ENCODE measurements at regions not wholly inside any gene's neighbourhood (a gene's known extent, or its start where the extent isn't known, plus 50 kb on each side); places are given as distances from the start of the nearest gene placed in this dataset.

DNA sequence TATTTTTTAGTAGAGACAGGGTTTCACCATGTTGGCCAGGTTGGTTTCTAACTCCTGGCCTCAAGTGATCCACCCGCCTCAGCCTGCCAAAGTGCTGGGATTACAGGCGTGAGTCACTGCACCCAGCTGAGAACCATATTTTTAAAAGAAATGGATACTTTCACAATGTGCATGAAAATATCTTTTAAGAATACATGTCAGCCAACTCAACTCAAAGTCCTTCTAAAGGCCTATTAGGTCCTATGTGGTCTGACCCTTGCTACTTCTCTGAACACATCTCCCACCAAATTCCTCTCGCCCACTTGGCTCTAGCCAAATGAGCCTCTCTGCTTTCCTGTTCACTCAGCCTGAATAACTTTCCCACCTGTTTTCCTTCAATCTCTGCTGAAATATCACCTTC is 119.6 kb downstream of the MTX2 start:
- DNase-seq (ENCODE audit: low read depth), result no peak

DNA sequence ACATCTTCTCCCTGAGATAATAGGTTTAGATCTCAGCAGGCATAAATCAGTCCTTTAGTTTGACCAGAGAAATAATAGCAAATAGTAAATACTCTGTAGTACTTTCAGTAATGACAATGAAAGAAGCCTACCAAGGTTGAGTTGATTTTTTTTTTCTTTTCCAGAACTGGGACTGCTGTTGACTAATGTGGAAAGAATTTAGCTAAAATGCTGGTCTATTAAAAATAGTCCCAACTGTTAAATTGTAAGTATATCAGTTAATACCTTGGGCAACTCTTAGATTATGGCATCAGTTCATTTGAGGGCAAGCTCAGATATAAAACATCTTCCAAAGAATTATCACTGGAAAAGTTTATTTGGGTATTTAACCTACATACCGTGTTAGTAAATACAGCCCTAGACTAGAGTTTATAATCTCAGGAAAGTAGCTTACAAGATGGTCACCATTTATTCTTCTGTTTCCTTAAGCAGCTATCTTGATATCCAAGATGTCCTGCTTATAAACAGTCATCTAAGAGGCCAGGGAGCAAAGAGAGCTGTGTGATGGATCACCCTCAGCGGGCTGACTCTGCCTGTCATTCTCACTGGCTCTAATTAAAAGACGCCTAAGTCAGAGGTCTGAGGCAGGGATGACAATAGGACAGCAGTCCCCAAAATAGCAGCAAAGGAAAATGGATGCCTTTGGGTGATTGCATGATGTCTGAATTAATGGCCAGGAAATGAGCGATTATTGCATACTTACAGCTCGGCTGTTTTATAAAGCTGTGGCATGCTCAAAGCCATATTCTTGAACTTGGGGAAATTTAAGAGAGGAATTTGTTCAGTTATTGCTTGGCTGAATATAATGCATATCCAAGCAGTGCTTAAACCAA is 121.3 kb downstream of the MTX2 start:
- no peak for DNase-seq (ENCODE audit: low read depth)

DNA sequence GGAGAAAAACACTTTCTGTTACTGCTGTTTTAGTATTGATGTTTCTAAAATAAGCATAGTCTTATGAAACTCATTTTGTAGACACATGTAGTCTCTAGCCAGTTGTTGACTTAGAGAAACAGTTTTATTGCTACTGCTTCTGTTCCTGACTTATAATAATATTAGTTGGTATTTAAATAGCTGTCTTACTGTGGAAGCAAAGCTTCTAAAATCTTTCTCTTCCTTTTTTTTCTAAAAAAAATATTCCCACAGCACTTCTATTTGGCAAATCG is 121.8 kb downstream of the MTX2 start:
- no peak for DNase-seq (ENCODE audit: low read depth)

DNA sequence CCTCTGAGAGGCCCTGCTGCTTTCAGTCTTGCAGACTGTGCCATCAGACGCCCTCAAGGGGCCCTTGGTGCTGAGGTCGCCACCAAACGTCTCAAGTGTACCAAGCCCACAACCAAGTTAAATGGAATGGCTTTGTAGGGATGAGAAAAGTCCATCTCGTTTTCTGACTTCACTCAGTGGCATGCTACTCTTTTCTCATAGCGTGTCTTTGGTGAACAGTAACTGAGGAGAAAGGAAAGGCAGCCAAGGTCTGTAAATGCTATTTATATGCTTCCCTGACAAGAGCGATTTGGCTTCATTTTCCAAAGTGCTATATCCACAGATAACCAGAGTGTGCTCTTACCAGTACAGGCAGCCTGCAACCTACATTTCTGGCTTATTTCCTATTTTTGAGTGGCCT is 123.0 kb downstream of the MTX2 start:
- no peak for DNase-seq (ENCODE audit: low read depth)

DNA sequence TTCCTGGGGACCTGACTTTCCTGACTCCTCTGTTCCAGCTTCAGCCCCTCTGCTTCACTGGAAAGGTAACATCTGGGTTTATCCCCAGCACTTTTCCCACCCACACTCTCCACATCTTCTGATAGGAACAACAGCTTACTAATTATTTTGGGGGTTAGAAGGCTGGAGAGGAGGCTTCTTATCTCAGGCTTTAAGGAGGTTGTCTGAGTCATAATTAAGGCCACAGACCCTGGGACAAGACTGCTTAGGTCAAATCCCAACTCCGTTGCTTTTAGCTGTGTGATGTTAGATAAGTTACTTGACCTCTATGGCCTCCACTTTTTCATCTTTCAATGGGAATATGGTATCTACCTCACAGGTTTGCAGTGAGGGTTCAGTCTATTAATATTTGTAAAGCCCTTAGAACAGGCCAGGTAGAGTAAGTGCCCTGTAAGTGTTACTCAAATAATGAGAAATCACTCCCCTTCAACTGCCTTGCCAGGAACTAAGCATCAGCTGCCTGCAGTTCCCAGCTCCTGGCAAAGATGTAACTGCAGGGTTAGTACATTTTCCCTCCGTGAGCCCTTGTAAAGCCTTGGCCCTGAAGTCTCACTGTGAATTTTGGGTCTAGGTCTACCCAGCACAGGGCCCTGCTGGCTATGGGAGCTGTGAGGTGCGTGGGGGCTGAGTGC is 123.6 kb downstream of the MTX2 start:
- no peak for DNase-seq (ENCODE audit: low read depth)

DNA sequence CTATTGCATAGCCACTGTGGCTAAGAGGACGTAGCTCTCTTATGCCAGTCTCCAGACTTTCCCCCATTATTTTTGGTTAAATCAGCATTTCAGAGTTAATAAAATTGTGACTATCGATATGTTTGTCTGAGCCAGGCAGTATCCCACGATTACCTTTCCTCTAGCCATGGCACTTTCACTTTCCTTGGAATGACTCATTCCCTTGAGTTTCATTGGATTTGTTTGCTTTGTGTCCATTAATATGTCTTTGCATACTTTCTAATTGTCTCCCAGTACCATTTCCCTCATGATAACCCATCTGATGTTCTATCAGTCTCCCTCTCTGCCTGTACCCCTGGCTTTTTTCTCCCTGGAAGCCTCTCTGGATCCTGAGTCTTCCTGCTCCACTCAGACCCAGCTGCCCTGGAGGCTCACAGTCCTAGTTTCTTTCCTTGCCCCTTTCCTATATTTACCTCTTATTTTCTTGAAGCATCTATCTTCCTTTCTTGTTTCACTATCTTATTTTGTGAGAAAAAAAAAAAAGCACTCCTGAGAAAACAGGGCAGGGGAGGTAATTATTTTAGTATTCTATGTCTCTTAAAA is 126.1 kb downstream of the MTX2 start:
- no peak for DNase-seq (ENCODE audit: low read depth)

DNA sequence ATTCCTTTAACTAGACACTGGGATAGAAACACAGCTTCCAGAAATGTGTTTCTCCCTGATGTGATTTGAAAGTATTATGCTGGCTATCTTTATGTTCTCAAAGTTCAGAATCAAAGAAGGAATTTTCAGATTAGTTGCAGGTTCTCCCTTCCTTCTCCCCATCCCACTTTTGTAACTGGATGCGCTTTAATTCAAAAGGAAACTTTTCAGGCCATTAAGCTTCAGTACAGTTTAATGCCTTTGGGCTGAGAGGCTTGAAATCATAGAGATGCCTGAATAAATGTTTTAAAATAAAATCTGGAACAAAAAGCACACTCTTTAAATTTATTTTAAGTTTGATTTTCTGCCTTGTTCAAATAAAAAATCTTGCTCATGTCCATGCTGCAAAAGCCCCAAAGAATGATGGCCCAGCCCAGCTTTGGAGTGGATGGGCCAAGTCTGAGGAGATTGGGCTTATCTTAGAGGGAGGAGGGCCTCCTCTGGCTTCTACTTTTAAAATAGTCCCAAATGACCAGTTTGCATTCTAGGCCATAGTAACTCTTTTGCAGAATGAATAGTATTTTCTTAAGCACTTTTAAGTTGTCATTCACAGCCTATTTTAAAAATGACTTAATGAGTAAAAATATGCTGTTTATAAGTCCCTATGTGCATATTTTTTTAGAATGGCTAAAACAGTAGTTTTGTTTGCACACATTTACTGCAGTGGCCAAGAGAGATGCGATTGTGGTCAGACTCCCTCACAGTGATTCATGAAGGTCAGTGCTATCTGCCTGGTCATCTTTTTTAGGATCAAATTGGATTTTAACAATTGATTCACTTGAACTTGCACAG is 129.2 kb downstream of the MTX2 start:
- no peak for DNase-seq (ENCODE audit: low read depth)

DNA sequence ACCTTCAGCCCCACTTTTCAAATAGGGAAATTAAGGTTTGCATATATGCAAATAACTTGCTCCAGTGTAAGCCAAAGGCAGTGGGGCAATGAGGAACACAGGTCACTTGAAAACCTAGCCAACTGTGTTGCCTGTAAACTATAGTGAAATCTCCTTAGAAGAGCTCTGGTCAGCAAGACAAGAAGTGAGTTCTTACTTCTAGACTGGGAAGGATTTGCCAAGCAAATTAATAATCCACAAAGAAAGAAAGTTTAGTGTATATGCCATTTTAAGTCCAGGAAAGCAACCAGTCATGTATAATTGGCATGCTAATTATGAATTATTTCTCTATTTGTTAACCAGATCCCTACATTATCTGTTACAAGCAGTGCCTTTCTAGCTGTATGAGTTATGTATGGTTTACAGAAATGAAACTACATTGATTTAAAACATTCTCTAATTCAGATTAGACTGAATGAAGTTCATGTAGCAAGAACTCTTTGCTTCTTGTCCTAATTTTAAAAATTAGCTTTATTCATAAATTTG is 129.9 kb downstream of the MTX2 start:
- DNase-seq (ENCODE audit: low read depth), result no peak

DNA sequence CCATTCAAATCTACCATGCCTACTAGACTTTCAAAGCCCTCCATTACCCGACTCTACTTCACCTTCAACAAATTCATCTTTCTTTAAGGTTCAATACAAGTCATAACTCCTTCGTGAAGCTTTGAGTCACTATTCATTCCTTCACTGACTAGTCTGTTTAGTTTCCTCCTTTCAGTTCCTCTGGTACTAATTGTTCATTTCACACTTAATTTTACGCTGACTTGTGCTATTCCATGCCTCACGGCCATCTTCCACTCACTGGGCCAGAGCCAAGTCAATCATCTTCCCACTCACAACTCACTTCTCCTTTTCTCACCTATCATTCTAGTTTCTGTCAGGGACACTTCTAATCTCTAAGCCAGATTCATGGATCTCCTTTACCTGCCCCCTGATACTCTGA is 136.2 kb downstream of the MTX2 start:
- no peak for DNase-seq (ENCODE audit: low read depth)

DNA sequence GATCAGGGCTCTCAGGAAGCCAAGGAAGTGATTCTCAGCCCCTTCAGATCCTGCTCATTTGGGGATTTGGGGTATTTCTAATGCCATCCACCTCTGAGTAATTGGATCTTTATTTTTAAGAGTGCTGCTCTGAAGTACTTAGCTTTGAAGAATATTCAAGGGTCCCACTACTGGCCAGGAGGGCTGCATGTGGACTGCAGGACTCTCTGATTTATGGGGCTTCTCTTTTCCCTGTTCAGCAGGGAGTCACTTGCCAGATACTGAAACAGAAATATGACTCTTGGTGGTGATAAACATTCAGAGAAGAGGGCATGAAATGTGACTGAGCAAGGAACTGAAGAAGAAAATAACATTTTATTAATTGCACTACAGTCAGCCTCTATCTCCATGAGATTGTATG is 138.5 kb downstream of the MTX2 start:
- DNase-seq (ENCODE audit: low read depth), result no peak

DNA sequence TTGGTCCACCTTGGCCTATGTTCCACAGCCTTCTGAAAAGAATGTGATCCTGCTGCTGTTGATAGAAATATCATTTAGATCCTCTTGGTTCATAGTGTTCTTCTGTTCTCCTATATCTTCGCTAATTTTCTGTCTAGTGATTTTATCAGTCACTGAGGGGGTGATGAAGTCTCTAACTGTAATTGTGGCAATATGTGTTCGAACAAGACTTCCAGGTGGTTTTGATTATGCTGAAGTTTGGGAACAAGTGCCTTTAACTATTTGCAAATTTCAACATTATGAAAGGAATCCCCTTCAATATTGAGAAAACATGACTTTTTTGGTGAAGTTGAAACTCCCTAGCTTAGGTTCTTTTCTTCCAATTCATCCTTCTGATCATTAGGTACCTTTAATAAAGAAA is 140.4 kb downstream of the MTX2 start:
- DNase-seq (ENCODE audit: low read depth), result no peak

DNA sequence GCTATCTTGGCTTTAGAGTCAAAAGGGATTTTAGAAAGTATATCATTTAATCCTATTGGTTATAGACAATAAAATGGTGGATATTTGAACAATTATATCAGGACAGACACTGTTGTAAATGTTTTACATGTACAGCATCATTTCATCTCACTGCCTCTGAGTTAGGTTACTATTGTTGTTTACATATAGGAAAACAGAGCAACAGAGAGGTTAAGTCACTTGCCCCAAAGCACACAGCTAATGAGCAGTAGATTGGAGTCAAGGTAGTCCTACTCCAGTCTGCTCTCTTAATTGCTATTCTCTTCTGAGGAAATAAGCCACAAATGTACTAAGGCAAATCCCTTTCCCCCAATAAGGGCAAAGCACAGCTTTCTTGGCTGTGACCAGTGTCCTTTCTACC is 142.9 kb downstream of the MTX2 start:
- no peak for DNase-seq (ENCODE audit: low read depth)

DNA sequence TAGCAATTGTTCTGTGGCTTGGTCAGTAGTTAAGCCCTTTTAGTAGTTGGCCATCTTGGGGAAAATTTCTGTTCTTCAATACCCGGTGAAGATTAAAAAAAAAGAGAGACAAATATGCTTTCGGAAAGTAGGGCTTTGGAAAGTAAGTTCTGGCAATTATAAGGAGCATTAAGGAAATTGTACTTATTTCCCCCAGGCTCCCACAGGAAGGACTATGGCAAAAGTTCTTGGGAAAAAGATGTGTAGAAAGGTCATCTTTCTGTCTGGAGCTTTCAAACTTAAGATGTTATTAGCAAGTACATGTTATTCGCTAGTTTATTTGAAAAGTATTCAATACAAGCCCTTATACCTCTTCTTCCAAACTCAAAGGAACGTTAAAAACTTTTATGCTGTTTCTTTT is 144.5 kb downstream of the MTX2 start:
- no peak for DNase-seq (ENCODE audit: low read depth)

DNA sequence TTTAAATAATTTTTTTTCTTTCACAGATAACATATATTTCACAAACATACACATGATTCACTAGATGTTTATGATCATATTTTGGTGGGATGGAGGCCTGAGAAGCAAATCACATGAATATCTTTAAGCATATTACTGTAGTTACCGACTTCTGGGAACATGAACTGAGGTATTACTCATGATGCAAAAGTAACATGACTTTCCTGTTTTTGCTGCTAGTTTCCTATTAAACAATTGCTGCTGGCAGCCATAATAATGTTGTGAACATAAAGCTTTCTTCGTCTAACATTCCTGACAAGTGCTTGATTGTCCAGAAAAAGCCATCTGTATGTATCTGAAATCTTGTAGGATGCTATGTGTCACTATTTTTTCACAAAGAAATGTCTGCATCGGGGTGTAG is 145.4 kb downstream of the MTX2 start:
- DNase-seq (ENCODE audit: low read depth), result no peak

DNA sequence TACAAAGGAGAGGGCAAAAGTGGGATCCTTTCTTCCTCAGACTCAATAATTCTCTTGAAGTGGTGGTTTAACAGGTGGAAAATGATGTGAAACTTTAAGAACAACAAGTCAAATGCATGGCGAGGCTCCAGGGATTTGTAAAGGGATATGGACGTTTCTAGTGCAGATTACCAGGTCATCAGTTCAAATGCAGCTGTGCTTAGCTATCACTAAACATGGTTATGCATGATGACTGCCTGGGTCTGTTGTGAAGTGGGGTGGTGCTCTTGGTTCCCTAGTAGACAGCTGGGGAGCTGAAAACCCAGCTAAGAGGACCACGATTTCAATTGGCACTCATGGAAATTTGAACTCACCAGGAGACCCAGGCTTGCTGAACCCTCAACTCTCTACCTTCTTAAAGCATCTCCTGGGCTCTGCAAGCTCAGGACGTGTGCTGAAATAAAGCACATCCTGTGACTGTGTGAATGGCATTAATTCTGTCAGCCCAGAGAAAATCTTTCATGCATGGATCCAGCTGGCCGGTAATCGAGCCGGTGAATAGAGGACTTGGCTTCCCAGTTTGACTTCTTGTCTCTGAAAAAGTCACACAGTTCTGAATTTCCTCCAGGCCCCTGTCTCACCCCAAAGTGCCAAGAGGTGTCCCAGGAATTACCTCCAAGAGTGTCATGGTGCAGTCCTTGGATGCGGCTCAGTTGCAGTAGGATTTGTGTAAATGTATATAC is 146.1 kb downstream of the MTX2 start:
- DNase-seq (ENCODE audit: low read depth), result no peak

DNA sequence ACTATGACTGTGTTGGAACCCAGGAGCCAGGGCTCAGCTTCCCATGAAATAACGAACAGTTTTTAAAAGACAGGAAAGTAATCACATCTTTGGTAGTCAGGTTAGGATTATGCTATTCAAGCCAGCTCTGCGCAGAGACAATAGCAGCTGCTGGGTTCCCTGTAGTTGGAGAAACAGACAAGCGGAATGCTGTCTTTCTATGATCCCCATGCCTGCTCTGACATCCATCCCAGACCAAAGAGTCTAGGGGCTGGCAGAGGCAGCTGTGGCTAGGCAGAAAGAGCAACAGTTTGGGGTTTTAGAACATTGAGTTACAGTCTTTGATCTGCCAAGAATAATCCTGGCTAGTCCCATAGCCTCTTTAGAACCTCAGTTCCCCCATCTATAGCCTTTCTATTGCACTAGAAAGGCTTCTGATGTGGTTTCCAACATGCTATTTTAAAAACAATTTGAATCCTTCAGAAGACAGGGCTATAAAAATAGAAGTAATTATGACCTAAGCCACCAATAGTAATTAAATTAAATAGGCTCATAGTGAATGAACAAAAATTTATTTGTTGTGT is 146.8 kb downstream of the MTX2 start:
- DNase-seq (ENCODE audit: low read depth), result no peak

DNA sequence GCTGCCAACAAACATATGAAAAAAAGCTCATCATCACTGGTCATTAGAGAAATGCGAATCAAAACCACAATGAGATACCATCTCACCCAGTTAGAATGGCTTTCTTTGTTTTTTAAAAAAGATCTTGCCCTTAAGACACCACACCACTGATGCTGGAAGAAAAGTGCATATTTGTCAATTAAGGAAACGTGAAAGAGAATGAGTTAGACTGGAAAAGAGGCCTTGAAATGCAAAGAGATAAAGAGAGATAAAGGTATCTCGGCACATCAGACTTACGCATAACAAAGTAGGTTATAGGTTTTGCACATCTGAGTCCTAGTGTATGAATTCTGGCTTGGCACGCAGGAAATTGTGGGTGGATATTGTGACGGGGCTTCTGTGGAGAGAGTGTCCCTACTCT is 149.5 kb downstream of the MTX2 start:
- DNase-seq (ENCODE audit: low read depth), result no peak

DNA sequence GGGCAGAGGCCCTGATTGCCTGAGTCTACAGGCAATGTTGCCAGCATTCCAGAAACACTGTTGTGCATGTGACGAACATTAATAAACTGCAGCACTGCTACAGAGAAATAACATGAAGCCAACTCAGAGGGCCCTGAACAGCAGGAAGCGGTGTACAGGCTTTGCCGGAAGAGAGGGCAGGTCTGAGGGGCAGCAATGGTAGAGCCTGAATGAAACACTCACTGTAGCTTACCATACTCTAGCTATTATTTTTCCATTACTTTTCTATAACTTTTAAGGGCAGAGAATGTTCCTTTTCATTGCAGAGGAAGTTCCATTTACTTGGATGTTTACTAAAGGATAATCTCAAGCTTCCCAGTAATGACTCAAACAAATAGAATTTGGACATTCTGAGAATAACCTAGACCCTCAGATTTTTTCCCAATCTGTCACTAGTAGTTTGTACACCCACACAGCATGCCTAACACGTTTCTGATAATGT is 150.4 kb downstream of the MTX2 start:
- DNase-seq (ENCODE audit: low read depth), result no peak

DNA sequence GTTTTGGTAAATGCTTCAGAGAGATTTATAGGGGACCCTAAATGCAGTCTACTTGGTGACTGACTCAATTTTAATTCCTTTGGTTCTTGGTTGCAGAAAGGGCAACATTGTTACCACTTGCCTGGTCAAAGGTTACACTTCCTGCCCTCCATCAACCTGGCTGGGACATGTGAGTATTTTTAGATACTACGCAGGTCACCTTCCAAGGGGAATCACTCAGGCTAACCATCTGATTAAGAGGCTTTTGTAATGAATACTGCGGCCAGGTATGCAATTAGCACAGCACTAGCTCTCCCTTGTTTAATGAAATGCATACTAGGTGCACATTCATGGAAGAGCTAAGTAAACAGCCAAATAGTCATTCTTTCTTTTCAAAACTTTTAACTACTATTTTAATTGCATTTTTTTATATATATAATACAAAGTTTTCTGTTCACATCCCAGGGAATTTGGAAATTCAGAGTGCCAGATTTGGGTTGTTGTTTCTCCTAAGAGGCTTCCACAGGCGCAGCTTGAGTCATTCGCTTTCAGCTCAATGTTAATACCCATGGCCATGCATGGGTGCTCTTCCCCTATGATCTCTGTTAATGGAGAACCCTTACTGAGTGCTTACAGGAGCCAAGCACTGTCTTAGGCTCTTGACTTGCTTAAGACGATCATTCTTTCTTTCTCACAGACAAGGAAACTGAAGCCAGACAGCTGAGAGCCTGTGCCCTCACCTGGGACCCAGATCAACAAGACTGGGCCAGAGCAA is 152.2 kb downstream of the MTX2 start:
- DNase-seq (ENCODE audit: low read depth), result no peak

DNA sequence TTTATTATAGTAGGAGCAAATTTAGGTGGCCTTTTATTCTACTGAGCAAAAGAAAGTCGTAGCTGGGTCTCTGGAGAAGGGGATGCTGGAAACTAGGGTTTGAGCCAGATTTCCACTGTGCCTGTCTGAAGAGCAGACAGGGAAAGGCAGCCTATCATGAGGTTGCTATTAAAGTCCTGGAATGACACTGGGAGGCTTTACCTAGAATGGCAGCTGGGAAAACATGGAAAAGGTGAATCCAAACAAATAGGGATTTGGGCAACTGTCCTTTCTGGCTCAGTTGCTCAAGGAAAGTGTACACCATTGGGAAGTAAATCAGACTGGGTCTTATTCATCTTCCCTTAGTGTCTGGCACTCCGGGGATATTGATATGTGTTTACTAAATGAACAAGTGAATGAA is 154.6 kb downstream of the MTX2 start:
- no peak for DNase-seq (ENCODE audit: low read depth)

DNA sequence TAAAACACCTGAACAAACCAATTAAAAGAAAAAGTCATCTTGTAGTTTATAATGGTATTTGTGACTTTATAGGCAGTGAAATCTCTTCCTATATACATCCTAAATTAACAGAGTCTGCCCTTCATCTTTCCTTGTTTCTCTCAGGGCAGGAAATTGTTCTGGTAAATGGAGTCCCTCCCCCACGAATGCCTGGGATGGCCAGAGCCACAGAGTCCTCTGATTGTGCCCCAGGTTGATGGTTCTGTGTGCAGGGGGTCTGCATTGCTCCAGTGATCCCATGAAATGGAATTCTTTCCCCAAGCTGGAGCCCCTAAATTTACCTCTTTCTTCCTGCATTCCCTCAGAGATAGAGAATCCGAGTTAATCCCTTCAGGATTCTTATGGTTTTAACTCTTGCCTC is 155.5 kb downstream of the MTX2 start:
- no peak for DNase-seq (ENCODE audit: low read depth)
